Progenitor cell of endocrine pancreas (in vitro differentiated cells): ENCODE measurements at regions not wholly inside any gene's neighbourhood (a gene's known extent, or its start where the extent isn't known, plus 50 kb on each side); places are given as distances from the start of the nearest gene placed in this dataset.

Source experiments
- DNase-seq: peaks from one replicate; pipeline ENCODE4 v3.0.0; 2021; ENCODE audit warnings: low spot score; ENCODE audit not compliant: unreplicated experiment
- H3K27ac Mint-ChIP-seq: 2 replicates; pipeline ENCODE4 v1.8.0; 2021; ENCODE audit warnings: mild to moderate bottlenecking, moderate library complexity, mixed read lengths
- H3K27me3 Mint-ChIP-seq: 2 replicates; pipeline ENCODE4 v1.8.0; 2021; ENCODE audit warnings: mixed read lengths
- H3K36me3 Mint-ChIP-seq: 2 replicates; pipeline ENCODE4 v1.8.0; 2022; ENCODE audit warnings: mixed read lengths; ENCODE audit not compliant: insufficient read depth
- H3K4me1 Mint-ChIP-seq: 2 replicates; pipeline ENCODE4 v1.8.0; 2021; ENCODE audit warnings: low read depth, mixed read lengths
- H3K4me3 Mint-ChIP-seq: 2 replicates; pipeline ENCODE4 v1.8.0; 2021; ENCODE audit warnings: low read depth, mild to moderate bottlenecking, moderate library complexity, mixed read lengths
- H3K9me3 Mint-ChIP-seq: 2 replicates; pipeline ENCODE4 v1.8.0; 2021; ENCODE audit warnings: low read depth, mixed read lengths
- TF ChIP-seq, protein P1 (sequence below): fragments of 200-600 bp; sonication (generic); IDR thresholded peaks from one replicate; pipeline ENCODE4 v1.5.0; 2021; ENCODE audit warnings: antibody characterized with exemption, mild to moderate bottlenecking; ENCODE audit not compliant: unreplicated experiment

DNA sequence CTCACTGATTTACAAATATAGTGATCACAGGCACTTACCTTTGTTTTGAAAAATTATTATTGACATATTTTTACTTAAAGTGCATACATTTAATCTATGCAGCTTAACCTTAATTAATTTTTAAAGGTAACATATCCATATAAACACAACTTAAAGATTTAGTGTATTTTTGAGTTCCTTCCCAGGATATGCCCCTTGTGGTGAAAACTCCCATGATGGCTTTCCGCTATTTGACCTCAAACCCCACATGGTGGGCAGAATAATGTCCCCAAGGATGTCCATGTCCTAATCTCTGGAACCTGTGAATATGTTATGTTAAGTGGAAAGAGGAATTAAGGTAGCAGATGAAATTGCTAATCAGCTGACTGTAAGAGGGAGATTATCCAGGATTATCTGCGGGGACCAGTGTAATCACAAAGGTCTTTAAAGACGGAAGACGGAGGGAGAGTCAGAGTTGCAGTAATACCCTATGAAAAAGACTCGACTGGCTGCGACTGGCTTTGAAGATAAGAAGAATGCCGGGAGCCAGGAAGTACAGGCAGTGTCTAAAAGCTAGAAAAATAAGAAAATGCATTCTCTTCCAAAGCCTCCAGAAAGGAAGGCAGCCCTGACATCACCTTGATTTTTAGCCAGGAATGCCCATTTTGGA, 193.9 kb downstream of the ICE1 start:
- DNase-seq, result no peak
- Mint-ChIP-seq H3K4me3 (no peak overlapping the region), H3K27me3 (peaks cover 11% of the 10 kb centered on the region), H3K27ac (no peak overlapping the region), H3K4me1 (no peaks in the 10 kb centered on the region), H3K9me3 (peaks cover 3% of the 10 kb centered on the region), H3K36me3 (no peaks in the 10 kb centered on the region)
- TF ChIP-seq, protein P1, sequence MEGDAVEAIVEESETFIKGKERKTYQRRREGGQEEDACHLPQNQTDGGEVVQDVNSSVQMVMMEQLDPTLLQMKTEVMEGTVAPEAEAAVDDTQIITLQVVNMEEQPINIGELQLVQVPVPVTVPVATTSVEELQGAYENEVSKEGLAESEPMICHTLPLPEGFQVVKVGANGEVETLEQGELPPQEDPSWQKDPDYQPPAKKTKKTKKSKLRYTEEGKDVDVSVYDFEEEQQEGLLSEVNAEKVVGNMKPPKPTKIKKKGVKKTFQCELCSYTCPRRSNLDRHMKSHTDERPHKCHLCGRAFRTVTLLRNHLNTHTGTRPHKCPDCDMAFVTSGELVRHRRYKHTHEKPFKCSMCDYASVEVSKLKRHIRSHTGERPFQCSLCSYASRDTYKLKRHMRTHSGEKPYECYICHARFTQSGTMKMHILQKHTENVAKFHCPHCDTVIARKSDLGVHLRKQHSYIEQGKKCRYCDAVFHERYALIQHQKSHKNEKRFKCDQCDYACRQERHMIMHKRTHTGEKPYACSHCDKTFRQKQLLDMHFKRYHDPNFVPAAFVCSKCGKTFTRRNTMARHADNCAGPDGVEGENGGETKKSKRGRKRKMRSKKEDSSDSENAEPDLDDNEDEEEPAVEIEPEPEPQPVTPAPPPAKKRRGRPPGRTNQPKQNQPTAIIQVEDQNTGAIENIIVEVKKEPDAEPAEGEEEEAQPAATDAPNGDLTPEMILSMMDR, result peak; percentile 18

DNA sequence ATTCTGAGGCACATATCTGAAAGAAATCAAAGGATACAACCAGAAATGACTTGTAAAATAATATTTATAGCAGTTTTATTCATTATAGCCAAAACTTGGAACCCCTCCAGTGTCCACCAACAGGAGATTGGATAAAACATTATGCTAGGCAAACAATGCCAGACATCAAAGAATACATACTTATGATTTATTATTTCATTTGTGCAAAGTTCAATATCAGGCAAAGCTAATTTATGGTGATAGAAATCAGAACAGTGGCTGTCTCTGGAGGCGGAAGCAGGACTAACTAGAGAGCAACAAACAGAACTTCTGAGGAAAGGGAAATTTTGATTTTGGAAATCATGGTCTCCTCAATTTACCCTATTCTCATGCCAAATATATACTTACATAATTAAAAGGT, 193.1 kb downstream of the ICE1 start:
- H3K36me3 Mint-ChIP-seq, result no peaks in the 10 kb centered on the region

DNA sequence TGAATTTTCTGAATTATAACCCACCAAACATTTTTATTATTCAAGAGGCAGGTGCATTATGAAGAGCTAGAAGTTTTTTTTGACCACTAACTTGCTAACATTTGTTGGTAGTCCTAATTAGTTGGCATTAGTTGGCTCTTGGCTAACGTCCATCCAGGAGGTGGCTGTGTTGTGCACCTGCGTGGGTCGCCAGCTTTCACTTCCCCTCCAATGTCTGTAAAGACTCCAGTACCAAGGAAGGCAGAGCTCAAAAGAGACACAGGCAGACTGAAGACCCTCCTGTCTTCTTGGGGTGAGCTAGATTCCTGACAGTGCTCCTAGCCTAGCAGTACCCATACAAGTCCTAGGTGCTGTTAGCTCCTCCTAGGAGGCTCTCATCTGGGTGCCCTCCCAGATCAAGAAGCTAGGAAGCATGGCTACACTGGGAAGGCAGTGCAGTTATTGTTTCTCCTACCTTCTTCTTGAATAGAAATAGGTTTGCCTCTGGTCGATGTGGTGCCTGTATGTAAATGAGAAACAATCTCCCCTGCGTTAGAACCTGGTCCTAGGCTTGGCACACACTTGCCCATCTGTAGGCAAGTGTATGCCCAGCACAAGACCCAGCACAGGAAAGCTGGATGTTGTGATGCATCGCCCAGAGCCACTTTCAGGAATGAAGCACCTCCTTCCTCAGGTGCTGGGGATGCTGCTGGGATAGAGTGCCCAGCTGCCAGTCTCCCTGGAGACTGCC, 190.9 kb downstream of the ICE1 start:
- TF ChIP-seq, protein P1, result no peak
- no peak overlapping the region for H3K4me3 Mint-ChIP-seq
- no peaks in the 10 kb centered on the region for H3K36me3 Mint-ChIP-seq
- H3K9me3 Mint-ChIP-seq, result peaks cover 2% of the 10 kb centered on the region
- H3K27me3 Mint-ChIP-seq, result peaks cover 11% of the 10 kb centered on the region
- DNase-seq, result no peak
- H3K27ac Mint-ChIP-seq, result no peak overlapping the region
- H3K4me1 Mint-ChIP-seq, result no peaks in the 10 kb centered on the region

More for the DNA sequence above, 193.1 kb downstream of the ICE1 start:
- Mint-ChIP-seq H3K27me3 (peaks cover 11% of the 10 kb centered on the region), H3K4me1 (no peaks in the 10 kb centered on the region), H3K9me3 (peaks cover 2% of the 10 kb centered on the region), H3K27ac (no peak overlapping the region), H3K4me3 (no peak overlapping the region)
- TF ChIP-seq, protein P1, result no peak
- no peak for DNase-seq

DNA sequence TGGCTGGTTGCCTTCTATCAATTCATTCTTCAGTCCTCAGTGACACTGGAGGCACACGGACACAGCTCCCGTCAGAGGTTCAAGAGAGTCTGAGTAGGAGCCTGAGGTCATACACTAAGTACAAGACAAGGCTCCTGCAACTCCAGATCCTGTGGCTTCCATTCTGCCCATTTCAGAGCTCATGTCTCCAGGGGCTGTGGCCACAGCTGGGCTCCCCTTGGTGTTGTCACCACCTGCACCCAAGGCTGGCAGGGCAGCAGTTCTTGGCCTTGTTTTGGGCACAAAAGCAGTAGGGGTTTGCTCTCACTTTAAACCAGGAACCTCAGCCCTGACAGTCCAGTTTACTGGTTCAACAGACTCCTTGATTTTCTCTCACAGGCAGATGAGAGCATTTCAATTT, 189.6 kb downstream of the ICE1 start:
- Mint-ChIP-seq H3K9me3 (peaks cover 2% of the 10 kb centered on the region), H3K27me3 (peaks cover 9% of the 10 kb centered on the region), H3K36me3 (no peaks in the 10 kb centered on the region), H3K4me1 (no peaks in the 10 kb centered on the region), H3K4me3 (no peak overlapping the region), H3K27ac (no peak overlapping the region)
- TF ChIP-seq, protein P1, result no peak
- DNase-seq, result no peak

DNA sequence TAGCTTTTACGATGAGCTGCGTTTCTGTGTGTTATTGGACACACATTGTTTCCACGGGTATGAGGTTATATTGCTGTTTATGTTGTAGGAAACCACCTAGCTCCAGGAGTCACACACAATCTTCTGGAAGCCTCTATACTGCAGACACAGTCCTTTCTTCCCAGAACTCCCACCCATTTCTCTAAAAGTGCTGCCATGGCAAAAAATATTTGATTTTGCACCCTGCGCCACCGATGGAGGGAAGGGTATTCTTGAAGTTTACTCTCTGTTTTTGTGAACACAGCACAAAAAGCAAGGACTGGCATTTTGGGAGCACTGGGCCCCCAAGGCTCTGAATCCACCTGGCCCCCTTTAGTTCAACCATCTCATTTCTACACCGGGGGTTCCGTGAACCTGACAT, 187.5 kb downstream of the ICE1 start:
- Mint-ChIP-seq H3K4me1 (no peaks in the 10 kb centered on the region), H3K36me3 (no peaks in the 10 kb centered on the region)

More for the DNA sequence above, 187.5 kb downstream of the ICE1 start:
- Mint-ChIP-seq H3K4me3 (no peak overlapping the region), H3K9me3 (peaks cover 2% of the 10 kb centered on the region), H3K27ac (no peak overlapping the region), H3K27me3 (peaks cover 6% of the 10 kb centered on the region)
- DNase-seq, result no peak
- TF ChIP-seq, protein P1, result no peak
